ENCODE measurements at regions not wholly inside any gene's neighbourhood (a gene's known extent, or its start where the extent isn't known, plus 50 kb on each side); places are given as distances from the start of the nearest gene placed in this dataset.

GRCh38 chr12:82620917-82621316 lies 65.8 kb upstream of the TMTC2 start:
- no peak for TF ChIP-seq CTCF (IDR thresholded peaks at IDR 0.05)
- TF ChIP-seq ZFX (IDR thresholded peaks at IDR 0.05; ENCODE audit: borderline replicate concordance): no peak
- no peak overlapping the region for H3K27ac ChIP-seq

GRCh38 chr12:82625523-82625922 lies 61.2 kb upstream of the TMTC2 start:
- no peak overlapping the region for H3K27ac ChIP-seq
- TF ChIP-seq ZFX (IDR thresholded peaks at IDR 0.05; ENCODE audit: borderline replicate concordance) (no peak), CTCF (IDR thresholded peaks at IDR 0.05) (no peak)

GRCh38 chr12:82627799-82628198 lies 58.9 kb upstream of the TMTC2 start:
- peak; percentile 72 for TF ChIP-seq CTCF (IDR thresholded peaks at IDR 0.05)
- no peak for TF ChIP-seq ZFX (IDR thresholded peaks at IDR 0.05; ENCODE audit: borderline replicate concordance)

GRCh38 chr12:82634495-82635258 lies 52.0 kb upstream of the TMTC2 start:
- peak overlapping the region; percentile 68 for H3K27ac ChIP-seq

More at GRCh38 chr12:82627799-82628198, 58.9 kb upstream of the TMTC2 start:
- H3K27ac ChIP-seq: no peak overlapping the region

GRCh38 chr12:82635263-82635662 lies 51.4 kb upstream of the TMTC2 start:
- TF ChIP-seq CTCF (IDR thresholded peaks at IDR 0.05) (no peak), ZFX (IDR thresholded peaks at IDR 0.05; ENCODE audit: borderline replicate concordance) (no peak)
- peak overlapping the region; percentile 68 for H3K27ac ChIP-seq
